ENCODE measurements at regions not wholly inside any gene's neighbourhood (a gene's known extent, or its start where the extent isn't known, plus 50 kb on each side); places are given as distances from the start of the nearest gene placed in this dataset.

GRCh38 chr5:103617090-103617489, 54.5 kb upstream of the NUDT12 start:
- WGBS, result 44% methylated on average over 1 of the region's 1 CpG
- TF ChIP-seq POLR2A (IDR thresholded peaks at IDR 0.05) (no peak), CTCF (IDR thresholded peaks at IDR 0.05) (no peak), POLR2AphosphoS5 (IDR thresholded peaks at IDR 0.05) (no peak)
- intact Hi-C loops (cut with DNase I), result no loop called here

GRCh38 chr5:103612545-103612944, 50.0 kb upstream of the NUDT12 start:
- Histone ChIP-seq H3K4me3 (no peak overlapping the region), H3K4me1 (replicated peaks) (no peaks in the 10 kb centered on the region), H3K27ac (no peak overlapping the region), H3K27me3 (replicated peaks; ENCODE audit: insufficient read depth) (no peaks in the 10 kb centered on the region), H3K36me3 (no peaks in the 10 kb centered on the region), H3K9me3 (no peaks in the 10 kb centered on the region)
- no peak for DNase-seq (ENCODE audit: low spot score)
- intact Hi-C loops (cut with DNase I), result no loop called here
- WGBS, result 87% methylated on average over 1 of the region's 1 CpG
- no peak for TF ChIP-seq POLR2A (IDR thresholded peaks at IDR 0.05)

More at GRCh38 chr5:103617090-103617489, 54.5 kb upstream of the NUDT12 start:
- Histone ChIP-seq H3K4me3 (no peak overlapping the region), H3K36me3 (no peaks in the 10 kb centered on the region), H3K27me3 (replicated peaks; ENCODE audit: insufficient read depth) (no peaks in the 10 kb centered on the region), H3K4me1 (replicated peaks) (no peaks in the 10 kb centered on the region), H3K9me3 (no peaks in the 10 kb centered on the region), H3K27ac (no peak overlapping the region)
- DNase-seq (ENCODE audit: low spot score), result no peak

Small RNAs in the stretch of these regions (small RNA-seq; reads per million reads assigned to genes)
- gene PSMC1P5 (0 reads per million in 2 donors), gene RF00322 (0 reads per million in 2 donors), gene RN7SL255P (0 reads per million in 2 donors), gene RNA5SP189 (0 reads per million in 2 donors), gene RNU1-140P (0 to 0.20 reads per million in 2 donors), gene RNU6-334P (0 reads per million in 2 donors)
